ENCODE measurements at regions not wholly inside any gene's neighbourhood (a gene's known extent, or its start where the extent isn't known, plus 50 kb on each side); places are given as distances from the start of the nearest gene placed in this dataset.

DNA sequence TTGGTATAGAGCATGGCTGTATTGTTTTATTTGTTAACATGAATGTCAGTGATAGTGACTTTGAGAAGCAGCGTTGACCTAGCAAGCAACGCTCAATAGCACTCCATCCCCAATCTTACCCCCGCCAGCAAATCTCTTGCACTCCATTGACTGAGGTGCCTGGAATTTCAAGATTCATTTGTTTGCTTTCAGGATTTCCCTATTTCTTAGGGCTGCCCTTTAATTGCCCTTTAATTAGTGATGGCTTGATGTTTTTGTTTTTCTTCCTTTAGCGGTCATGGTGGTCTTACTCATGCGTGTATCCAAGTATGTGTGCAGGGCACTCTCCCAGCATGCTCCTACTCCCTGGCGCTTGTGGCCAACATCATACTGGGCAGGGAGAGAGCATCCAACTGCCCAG is 216.8 kb upstream of the TBL1XR1 start:
- Histone ChIP-seq H3K9me3 (no peaks in the 10 kb centered on the region), H3K4me3 (no peak overlapping the region), H3K4me1 (peaks cover 5 to 17% (median 12%) of the 10 kb centered on the region in 3 donors), H3K27me3 (no peaks in the 10 kb centered on the region), H3K27ac (no peak overlapping the region), H3K36me3 (no peaks in the 10 kb centered on the region)
- no peak for DNase-seq
- ATAC-seq: no peak
- FAIRE-seq: no peak
- no peak for TF ChIP-seq CTCF (IDR thresholded peaks at IDR 0.05)
- 96 to 99% methylated on average over 6 of the region's 6 CpGs for WGBS, 2 donors
- intact Hi-C loops (cut with DNase I): no loop called here

- DNase-seq: no peak
- no peak for TF ChIP-seq CTCF (IDR thresholded peaks at IDR 0.05)
- H3K9me3 ChIP-seq: no peaks in the 10 kb centered on the region
- intact Hi-C loops (cut with DNase I): no loop called here
- FAIRE-seq: no peak
- ATAC-seq: no peak
- WGBS, 2 donors: 44 to 47% methylated on average over 1 of the region's 1 CpG
- no peaks in the 10 kb centered on the region for H3K27me3 ChIP-seq
- H3K27ac ChIP-seq: no peak overlapping the region
- H3K36me3 ChIP-seq: no peaks in the 10 kb centered on the region
- peaks cover 0 to 10% (median 0%) of the 10 kb centered on the region in 3 donors for H3K4me1 ChIP-seq
- H3K4me3 ChIP-seq: no peak overlapping the region
Observed at GRCh38 chr3:177418787-177419186, 221.5 kb upstream of the TBL1XR1 start.

DNA sequence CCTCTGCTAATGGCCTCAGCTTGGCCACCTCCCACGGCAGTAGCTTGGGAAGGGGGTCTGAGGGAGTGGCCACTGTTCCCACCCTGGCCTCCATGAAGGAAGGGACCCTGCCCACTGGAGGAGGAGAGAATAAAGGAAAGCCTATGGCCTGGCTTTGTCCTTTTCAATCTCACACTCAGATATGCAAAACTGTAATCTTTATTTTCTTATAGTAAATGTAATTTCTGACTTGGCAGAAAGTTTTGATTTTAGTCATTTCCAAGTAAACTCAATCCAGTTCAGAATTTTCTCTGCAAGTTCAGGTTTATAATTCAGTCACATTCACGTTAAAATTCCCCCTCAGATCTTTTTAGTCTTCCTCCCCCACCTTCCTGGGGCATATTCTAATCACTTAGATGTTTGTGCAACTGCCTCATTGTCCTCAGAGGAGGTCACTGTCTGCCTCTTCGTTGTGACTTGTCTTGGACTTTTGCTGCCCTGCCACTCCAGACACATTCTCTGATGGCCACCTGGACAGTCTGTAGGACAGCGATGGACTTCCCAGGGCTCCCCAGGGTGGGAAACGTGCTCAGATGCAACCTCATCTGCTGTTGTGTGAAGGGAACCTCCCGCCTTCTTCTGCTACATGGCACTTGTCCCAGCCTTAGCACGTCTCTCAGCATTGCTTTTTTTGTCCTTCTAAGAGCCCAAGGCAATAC is 222.8 kb upstream of the TBL1XR1 start:
- Histone ChIP-seq H3K27me3 (no peaks in the 10 kb centered on the region), H3K9me3 (no peaks in the 10 kb centered on the region), H3K27ac (no peak overlapping the region), H3K4me1 (peaks cover 0 to 10% (median 0%) of the 10 kb centered on the region in 3 donors), H3K36me3 (no peaks in the 10 kb centered on the region), H3K4me3 (no peak overlapping the region)
- no peak for FAIRE-seq
- intact Hi-C loops (cut with DNase I): no loop called here
- no peak for TF ChIP-seq CTCF (IDR thresholded peaks at IDR 0.05)
- no peak for DNase-seq
- no peak for ATAC-seq
- WGBS, 2 donors: 75 to 77% methylated on average over 7 of the region's 7 CpGs

- ATAC-seq (no peak), DNase-seq (no peak), FAIRE-seq (no peak)
- TF ChIP-seq CTCF (IDR thresholded peaks at IDR 0.05): no peak
- no peaks in the 10 kb centered on the region for H3K27me3 ChIP-seq
- H3K9me3 ChIP-seq: no peaks in the 10 kb centered on the region
- intact Hi-C loops (cut with DNase I): no loop called here
- peaks cover 0 to 10% (median 0%) of the 10 kb centered on the region in 3 donors for H3K4me1 ChIP-seq
- no peak overlapping the region for H3K4me3 ChIP-seq
- H3K36me3 ChIP-seq: no peaks in the 10 kb centered on the region
- H3K27ac ChIP-seq: no peak overlapping the region
- WGBS, 2 donors: 73 to 84% methylated on average over 6 of the region's 6 CpGs
Observed at GRCh38 chr3:177420651-177421480, 223.6 kb upstream of the TBL1XR1 start.

- H3K27ac ChIP-seq: no peak overlapping the region
- intact Hi-C loops (cut with DNase I): no loop called here
- peaks cover 0 to 10% (median 0%) of the 10 kb centered on the region in 3 donors for H3K4me1 ChIP-seq
- no peak for DNase-seq
- no peak overlapping the region for H3K4me3 ChIP-seq
- no peaks in the 10 kb centered on the region for H3K36me3 ChIP-seq
- no peak for ATAC-seq
- H3K9me3 ChIP-seq: no peaks in the 10 kb centered on the region
- WGBS, 2 donors: 90% methylated on average over 1 of the region's 1 CpG
- no peak for FAIRE-seq
- no peaks in the 10 kb centered on the region for H3K27me3 ChIP-seq
- no peak for TF ChIP-seq CTCF (IDR thresholded peaks at IDR 0.05)
Observed at GRCh38 chr3:177421481-177421785, 224.2 kb upstream of the TBL1XR1 start.

Measured in pancreas (tissue), 10 donors.